DOHH2 (cell line): ENCODE measurements at regions not wholly inside any gene's neighbourhood (a gene's known extent, or its start where the extent isn't known, plus 50 kb on each side); places are given as distances from the start of the nearest gene placed in this dataset.

Experiments used
- EZH2phosphoT487 ChIP-seq: fragments of 200-600 bp; sonication (generic); IDR thresholded peaks from 2 replicates; pipeline ENCODE4 v1.6.1; 2017; ENCODE audit warnings: borderline replicate concordance, mild to moderate bottlenecking, antibody characterized with exemption, low read length, moderate library complexity, mixed read lengths
- TF ChIP-seq, protein P1 (sequence below): fragments of 200-600 bp; sonication (generic); IDR thresholded peaks from one replicate; pipeline ENCODE4 v1.5.1; 2014; ENCODE audit warnings: antibody characterized with exemption, mild to moderate bottlenecking, low read depth, low read length; ENCODE audit not compliant: poor library complexity, severe bottlenecking

GRCh38 chr21:43345746-43346409, 81.1 kb downstream of the SIK1 start:
- TF ChIP-seq, protein P1, sequence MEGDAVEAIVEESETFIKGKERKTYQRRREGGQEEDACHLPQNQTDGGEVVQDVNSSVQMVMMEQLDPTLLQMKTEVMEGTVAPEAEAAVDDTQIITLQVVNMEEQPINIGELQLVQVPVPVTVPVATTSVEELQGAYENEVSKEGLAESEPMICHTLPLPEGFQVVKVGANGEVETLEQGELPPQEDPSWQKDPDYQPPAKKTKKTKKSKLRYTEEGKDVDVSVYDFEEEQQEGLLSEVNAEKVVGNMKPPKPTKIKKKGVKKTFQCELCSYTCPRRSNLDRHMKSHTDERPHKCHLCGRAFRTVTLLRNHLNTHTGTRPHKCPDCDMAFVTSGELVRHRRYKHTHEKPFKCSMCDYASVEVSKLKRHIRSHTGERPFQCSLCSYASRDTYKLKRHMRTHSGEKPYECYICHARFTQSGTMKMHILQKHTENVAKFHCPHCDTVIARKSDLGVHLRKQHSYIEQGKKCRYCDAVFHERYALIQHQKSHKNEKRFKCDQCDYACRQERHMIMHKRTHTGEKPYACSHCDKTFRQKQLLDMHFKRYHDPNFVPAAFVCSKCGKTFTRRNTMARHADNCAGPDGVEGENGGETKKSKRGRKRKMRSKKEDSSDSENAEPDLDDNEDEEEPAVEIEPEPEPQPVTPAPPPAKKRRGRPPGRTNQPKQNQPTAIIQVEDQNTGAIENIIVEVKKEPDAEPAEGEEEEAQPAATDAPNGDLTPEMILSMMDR, result no peak
- no peak for TF ChIP-seq EZH2phosphoT487
